ENCODE measurements at regions not wholly inside any gene's neighbourhood (a gene's known extent, or its start where the extent isn't known, plus 50 kb on each side); places are given as distances from the start of the nearest gene placed in this dataset.

GRCh38 chr9:13990331-13990730 lies 323.6 kb downstream of the NFIB start:
- Histone ChIP-seq H3K27ac (no peak overlapping the region), H3K4me1 (no peaks in the 10 kb centered on the region), H3K4me3 (no peak overlapping the region), H3K4me2 (no peak overlapping the region), H3K9me3 (no peaks in the 10 kb centered on the region)
- POLR2A ChIA-PET = no interaction called here
- CTCF ChIA-PET = no interaction called here
- no peak for ATAC-seq
- DNase-seq (ENCODE audit: low read depth in 1 of 2, low spot score in 1 of 2) = no peak
- TF ChIP-seq, protein P1, sequence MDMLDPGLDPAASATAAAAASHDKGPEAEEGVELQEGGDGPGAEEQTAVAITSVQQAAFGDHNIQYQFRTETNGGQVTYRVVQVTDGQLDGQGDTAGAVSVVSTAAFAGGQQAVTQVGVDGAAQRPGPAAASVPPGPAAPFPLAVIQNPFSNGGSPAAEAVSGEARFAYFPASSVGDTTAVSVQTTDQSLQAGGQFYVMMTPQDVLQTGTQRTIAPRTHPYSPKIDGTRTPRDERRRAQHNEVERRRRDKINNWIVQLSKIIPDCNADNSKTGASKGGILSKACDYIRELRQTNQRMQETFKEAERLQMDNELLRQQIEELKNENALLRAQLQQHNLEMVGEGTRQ (IDR thresholded peaks at IDR 0.05) = no peak
- TF ChIP-seq RFX5 (IDR thresholded peaks at IDR 0.05) (no peak), RARB (CRISPR knock-in tag; IDR thresholded peaks at IDR 0.05) (no peak), CHD2 (IDR thresholded peaks at IDR 0.05; ENCODE audit: low read length, partially characterized antibody) (no peak), MAFK (IDR thresholded peaks at IDR 0.05; ENCODE audit: partially characterized antibody) (no peak), FOSL2 (IDR thresholded peaks at IDR 0.05) (no peak), FOSL2 (CRISPR knock-in tag; IDR thresholded peaks at IDR 0.05) (no peak), HMGXB4 (CRISPR knock-in tag; IDR thresholded peaks at IDR 0.05; ENCODE audit: borderline replicate concordance) (no peak), ELK1 (IDR thresholded peaks at IDR 0.05; ENCODE audit: low read depth, low read length) (no peak), ZC3H11A (IDR thresholded peaks at IDR 0.05) (no peak), CHD4 (IDR thresholded peaks at IDR 0.05; ENCODE audit: borderline replicate concordance) (no peak), JUN (IDR thresholded peaks at IDR 0.05) (no peak), CEBPB (IDR thresholded peaks at IDR 0.05) (no peak), EHMT2 (IDR thresholded peaks at IDR 0.05; ENCODE audit: low read depth) (no peak), HOXA7 (CRISPR knock-in tag; IDR thresholded peaks at IDR 0.05) (no peak)
- no peak for FAIRE-seq

DNA sequence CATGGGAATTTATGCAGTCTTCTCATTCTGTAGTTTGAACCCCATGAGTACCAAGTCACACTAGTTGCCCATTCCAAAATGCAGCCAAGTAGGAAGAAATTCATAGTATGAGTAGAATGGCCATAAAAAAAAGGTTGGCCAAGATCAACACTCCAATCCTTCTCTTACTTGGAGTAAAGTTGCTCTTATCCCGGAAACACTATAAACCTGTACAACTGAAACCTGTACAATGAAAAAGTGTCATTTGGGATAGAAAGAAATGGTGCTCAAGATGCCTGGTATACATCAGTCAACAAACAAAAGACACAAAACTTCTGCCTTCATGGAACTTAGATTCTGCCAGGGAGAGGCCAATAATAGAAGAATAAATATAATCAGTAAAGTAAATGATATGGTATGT lies 325.0 kb downstream of the NFIB start:
- Histone ChIP-seq H3K4me2 (no peak overlapping the region), H3K4me1 (no peaks in the 10 kb centered on the region), H3K4me3 (no peak overlapping the region), H3K27ac (no peak overlapping the region), H3K9me3 (no peaks in the 10 kb centered on the region)
- CTCF ChIA-PET = no interaction called here
- no peak for ATAC-seq
- 94% methylated on average over 1 of the region's 1 CpG for WGBS (ENCODE audit: missing lambda C conversion rate)
- FAIRE-seq = no peak
- DNase-seq (ENCODE audit: low read depth in 1 of 2, low spot score in 1 of 2) = no peak
- TF ChIP-seq FOXS1 (CRISPR knock-in tag; IDR thresholded peaks at IDR 0.05) (no peak), KDM5A (IDR thresholded peaks at IDR 0.05) (no peak), CBX2 (IDR thresholded peaks at IDR 0.05; ENCODE audit: borderline replicate concordance, low read depth) (no peak), CTCF (IDR thresholded peaks at IDR 0.05) (no peak), ZC3H11A (IDR thresholded peaks at IDR 0.05) (no peak), HMGXB4 (CRISPR knock-in tag; IDR thresholded peaks at IDR 0.05; ENCODE audit: borderline replicate concordance) (no peak)
- POLR2A ChIA-PET = no interaction called here

Measured in A549 (cell line).